HG02943 (cell line): ENCODE measurements at regions not wholly inside any gene's neighbourhood (a gene's known extent, or its start where the extent isn't known, plus 50 kb on each side); places are given as distances from the start of the nearest gene placed in this dataset.

Experiments used
- ATAC-seq: cut with Tn5 transposase; IDR thresholded peaks from one replicate; pipeline ENCODE4 v1.9.1; 2021; ENCODE audit warnings: mild to moderate bottlenecking, low read depth, moderate library complexity; ENCODE audit not compliant: unreplicated experiment

- ATAC-seq = no peak
Measured at GRCh38 chr6:105886066-105886813, 199.9 kb upstream of the PRDM1 start.

DNA sequence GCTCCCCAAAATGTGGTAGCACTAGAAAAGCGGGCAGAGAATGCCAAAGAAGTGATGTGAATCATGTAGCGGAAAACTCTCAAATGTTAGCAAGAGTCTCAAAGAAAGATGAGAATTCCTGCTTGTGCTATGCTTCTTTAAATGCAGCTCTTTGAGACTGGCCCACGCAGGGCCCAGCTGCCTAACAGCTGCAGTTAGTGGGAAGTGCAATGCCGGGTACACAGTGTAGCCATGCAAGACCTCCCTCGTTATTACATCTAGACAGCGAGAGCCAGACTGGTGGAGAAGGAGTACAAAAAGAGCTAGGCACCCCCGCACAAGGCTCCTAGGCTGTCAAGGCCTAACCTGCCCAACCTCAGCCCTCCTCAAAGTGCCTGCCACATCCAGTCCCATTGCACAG is 201.7 kb upstream of the PRDM1 start:
- ATAC-seq = no peak

GRCh38 chr6:105884011-105884410 is 202.1 kb upstream of the PRDM1 start:
- no peak for ATAC-seq

DNA sequence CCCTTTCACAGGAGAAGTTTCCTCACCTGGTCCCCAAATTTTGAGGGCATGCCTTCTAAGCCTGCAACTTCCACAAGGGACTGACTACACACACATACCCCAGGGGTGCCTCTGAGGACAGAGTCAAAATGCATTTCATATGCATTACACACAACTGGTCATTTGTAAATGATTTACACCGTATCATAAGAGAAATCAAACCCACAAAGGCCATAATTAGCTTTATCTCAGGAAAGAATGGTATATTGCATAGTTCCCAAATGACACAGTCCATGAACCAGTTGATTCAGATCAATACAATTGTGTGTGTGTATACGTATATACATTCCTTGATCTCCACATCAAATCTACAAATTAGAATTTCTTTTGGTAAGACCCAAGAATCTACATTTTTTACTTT is 203.3 kb upstream of the PRDM1 start:
- ATAC-seq = no peak

GRCh38 chr6:105882121-105882803 is 203.9 kb upstream of the PRDM1 start:
- ATAC-seq = no peak

DNA sequence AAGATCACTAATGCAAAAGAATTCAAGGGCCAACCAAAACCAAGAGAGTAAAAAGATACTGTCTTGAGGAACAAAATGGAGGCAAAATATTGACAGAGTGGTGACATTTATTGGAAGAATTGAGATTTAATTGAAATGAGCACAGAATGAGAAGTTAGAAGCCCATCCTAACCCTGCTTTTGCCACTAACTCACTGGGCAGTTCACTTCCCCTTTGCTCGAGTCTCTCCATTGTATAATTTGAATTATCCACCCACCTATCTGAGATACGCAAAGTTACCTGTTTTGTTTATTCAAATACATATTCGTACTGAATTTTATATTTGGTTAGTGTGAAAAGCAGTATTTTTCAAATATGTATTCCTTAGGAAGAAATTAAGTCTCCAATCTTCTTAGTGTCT is 204.5 kb upstream of the PRDM1 start:
- ATAC-seq = no peak

DNA sequence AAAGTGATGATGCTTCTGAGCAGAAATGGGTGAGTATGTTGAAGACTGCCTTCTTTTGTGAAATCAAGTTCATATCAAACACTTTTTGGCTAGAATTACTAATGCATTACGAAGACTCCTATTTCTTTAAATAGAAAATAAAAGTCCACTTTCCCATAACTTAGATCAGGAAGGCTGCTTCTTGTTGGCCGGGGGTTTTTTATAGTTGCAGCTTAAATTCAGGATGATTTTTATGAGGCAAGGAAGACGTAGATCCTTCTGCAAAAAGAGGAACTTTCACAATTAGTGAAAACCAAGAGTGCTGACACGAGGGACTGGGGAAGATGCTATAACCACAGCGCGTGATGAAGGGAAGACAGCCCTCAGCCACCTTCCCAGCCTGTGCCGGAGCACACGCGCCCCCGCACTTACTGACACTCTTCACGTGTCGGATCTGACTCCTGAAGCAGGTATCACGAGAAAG is 206.1 kb upstream of the PRDM1 start:
- no peak for ATAC-seq

GRCh38 chr6:105879146-105879545 is 207.0 kb upstream of the PRDM1 start:
- ATAC-seq = no peak

- no peak for ATAC-seq
Measured at GRCh38 chr6:105875974-105876640, 210.0 kb upstream of the PRDM1 start.

DNA sequence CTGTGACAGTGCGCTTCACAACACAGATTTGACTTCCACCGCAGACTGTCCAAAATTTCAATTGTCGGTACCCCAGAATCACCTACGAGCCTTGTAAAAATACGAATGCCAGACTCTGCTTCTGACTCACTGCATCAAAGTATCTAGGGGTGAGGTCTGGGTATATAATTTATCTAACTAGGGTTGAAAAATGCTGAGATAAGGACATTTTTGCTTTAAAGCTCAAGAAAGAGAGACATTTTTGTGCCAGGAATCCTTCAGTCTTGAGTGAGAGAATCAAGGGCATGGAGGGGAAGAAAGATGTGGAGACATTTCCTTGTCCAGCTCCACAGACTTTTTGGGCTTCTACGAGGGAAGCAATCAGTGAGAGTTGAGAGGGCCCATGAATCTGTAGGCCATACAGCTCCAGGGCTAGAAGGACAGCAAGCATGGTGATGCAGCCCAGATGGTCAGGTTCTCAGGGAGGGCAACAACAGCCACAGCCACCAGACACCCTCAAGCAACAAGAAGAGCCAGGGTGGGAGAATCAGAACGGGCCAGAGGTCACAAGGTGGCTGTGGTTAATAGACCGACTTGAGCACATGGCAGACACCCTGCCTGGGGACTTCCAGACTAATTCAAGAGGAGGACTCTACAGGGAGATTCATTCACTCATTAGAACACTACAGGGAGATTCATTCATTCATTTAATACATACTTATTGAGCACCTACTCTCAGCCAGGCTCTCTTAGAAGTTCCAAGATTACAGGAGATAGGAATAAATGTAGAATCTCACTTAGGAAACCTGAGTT is 211.1 kb upstream of the PRDM1 start:
- no peak for ATAC-seq

DNA sequence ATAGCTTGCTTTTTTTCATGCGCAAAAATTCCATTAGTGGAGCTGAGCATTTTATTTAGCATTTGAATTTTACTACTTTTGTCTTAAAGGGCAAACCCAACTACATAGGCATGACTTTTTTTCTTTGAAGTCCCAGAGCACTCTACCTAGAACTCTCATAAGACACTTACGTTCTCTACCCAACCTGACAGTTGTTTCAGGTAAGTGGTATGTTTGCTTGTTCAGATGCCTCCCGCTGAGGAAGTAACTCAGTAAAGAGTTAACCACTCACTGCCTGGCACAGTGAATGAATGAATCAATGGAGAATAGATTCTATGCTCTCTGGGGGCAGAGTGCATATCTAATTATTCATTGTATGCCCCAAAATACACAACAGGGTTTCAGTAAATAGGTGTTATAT is 212.3 kb upstream of the PRDM1 start:
- no peak for ATAC-seq

DNA sequence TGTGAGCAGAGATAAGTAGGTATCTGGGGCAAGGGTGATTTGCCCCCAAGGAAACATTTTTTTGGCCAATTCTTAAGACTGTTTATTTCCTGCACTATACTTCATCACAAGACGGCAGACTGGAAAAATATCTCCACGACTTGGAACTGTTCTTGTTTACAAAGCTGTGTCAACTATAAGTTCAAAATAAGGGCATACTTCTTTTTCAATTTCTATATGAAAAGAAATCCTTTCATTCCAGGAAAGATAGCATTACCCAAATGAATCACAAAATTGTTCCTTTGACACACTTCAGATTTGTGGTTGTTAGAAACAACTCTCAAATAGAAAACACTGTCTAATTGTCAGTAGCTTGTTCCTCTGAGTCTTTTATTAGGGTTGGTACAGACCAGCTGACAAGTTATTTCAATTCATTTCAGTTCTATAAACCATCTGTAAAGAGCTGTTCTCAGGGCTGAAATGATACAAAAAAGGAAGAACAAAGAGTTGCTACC is 212.9 kb upstream of the PRDM1 start:
- no peak for ATAC-seq

DNA sequence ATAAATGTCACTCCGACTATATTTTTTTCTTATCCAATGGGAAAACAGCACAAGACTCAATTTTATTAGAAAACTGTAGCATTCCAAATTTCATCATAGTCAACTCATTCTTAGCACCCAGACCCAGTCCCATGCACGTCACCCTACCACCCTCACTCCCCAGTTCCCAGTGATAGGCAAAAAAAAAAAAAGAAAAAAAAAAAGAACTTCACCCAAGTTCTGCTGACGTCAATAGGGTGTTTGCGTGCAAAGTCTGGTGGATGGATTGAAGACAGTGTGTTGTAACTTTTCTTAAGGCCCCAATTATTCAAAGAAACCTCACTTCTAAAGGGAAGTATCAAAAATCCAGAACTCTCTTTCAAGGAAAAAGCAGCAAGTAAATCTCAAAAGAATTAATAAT is 213.9 kb upstream of the PRDM1 start:
- ATAC-seq = no peak

- ATAC-seq = no peak
Measured at GRCh38 chr6:105871542-105871941, 214.6 kb upstream of the PRDM1 start.

DNA sequence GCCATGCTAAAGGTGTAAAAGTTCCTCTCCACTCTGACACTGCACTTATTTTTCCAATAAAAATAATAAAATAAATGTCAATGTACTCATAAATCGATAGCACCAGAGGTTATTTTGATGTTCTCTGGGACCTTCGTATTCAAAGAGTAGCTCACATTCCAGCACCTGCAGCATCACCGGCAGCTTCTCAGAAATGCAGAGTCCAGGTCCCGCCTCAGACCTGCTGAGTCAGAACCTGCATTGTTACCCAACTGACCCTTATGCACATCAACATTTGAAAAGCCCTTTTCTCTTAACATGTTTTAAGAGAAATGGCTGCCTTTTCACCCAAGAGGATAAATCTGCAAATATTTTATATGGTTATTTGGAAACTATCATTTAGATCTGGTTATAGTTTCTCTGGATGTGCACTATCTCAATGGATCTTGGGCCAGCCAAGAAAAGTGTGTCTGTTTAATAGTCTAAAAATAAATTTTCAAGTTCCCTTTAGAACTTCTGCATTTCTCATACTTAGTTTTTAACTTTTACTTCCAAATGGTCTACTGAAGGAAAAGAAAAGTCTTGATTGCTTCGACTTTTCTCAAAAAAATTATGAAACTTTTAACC is 216.2 kb upstream of the PRDM1 start:
- no peak for ATAC-seq

DNA sequence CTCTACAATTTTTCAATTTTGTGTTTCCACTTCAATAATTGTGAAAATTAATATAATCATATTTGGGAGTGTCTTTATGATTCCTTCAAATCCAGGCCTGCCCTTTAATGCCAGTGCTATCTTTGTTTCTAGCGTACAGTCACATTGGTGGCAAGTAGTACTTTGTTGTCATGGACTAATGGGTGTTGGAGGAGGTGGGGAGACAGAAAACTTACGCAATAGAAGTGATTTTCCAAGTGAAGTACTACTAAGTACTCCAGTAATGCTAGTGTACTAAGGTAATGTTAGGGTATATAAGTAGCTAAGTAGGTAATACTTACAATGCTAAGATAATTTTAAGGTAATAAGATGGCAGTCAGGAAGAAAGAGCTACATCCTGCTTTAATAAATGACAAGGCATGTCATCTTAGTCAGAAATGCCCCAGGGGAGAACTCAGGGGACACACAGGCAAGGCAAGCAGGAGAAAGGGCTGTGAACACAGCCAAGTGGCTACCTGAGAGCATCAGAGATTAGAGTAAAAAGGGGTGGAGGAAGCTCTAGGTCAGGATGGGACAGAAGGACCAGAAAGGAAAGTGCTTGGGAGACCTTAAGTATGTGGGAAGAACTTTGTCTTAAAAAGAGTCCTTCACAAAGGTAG is 217.2 kb upstream of the PRDM1 start:
- ATAC-seq = no peak

GRCh38 chr6:105867821-105868220 is 218.3 kb upstream of the PRDM1 start:
- no peak for ATAC-seq

DNA sequence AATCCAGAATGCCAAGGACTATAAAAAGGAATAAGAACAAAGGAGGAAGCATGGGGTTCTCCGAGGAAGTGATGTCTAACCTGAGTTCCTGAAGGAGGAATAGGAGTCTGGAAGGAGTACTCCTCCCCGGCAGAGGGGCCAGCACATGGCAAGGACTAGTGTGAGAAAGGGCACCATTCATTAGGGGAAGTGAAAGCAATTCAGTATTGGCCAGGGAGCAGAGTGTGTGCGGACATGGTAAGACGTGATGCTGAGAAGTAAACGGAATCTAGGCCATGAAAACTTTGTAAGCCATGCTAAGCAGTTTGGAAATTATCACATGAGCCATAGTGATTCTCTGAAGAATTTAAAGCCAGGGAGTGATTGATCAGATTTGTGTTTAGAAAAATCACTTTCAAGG is 218.9 kb upstream of the PRDM1 start:
- no peak for ATAC-seq

DNA sequence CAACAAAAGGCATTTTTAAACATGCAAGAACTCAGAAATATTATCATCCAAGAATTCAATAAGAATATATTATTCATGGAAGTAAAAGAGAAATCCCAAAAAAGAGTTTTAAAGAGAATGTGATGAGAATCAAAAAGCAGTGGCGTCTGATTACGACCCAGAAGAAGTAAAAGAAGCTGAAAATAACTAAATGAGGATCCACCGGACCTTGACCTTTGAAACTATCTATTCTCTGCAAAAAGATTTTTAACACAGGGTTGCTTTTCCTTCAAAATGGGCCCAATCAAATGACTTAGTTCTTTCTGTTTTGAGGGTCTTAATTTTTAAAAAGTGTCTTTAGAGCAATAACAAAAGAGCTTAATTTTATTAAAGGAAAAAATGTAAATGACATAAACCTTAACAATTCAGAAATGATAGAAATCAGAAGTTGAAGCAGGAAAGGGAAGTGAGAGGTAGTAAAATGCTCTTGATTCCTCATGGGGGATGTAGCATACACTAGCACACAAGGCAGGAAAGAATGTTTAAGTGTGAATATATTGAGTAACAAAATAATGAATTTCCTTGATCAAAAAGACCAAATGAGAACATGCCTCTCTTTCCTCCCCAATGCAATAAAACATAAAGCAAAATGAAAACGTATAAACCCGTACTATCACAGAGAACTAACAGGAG is 223.1 kb upstream of the PRDM1 start:
- no peak for ATAC-seq
